CD4-positive, alpha-beta T cell (primary cell): ENCODE measurements at regions not wholly inside any gene's neighbourhood (a gene's known extent, or its start where the extent isn't known, plus 50 kb on each side); places are given as distances from the start of the nearest gene placed in this dataset.

Source experiments
- ATAC-seq: fragments of 200-7000 bp; cut with Tn5 transposase; one replicate; pipeline ENCODE4 v1.10.0; 2022; ENCODE audit warnings: mild to moderate bottlenecking; ENCODE audit not compliant: poor library complexity
- CTCF ChIA-PET: fragments of 350-600 bp; sonication (Branson Sonifier 250); formaldehyde crosslinking; loops from one replicate; lab custom pipeline; 2021; ENCODE audit warnings: antibody characterized with exemption, inconsistent platforms; lab: Charles Lee
- POLR2A ChIA-PET: fragments of 350-600 bp; sonication (Branson Sonifier 250); formaldehyde crosslinking; loops from one replicate; lab custom pipeline; 2021; ENCODE audit warnings: antibody characterized with exemption, inconsistent platforms; lab: Charles Lee
- DNase-seq, 14 experiments: peaks; one replicate each; pipeline ENCODE4 v3.0.0-alpha.2; 2013 to 2020; ENCODE audit warnings: mixed read lengths in 2 of 14
- H3K27ac ChIP-seq, 2 donors: one replicate each; pipeline versions ENCODE4 v1.5.1 to v1.7.0; 2013; ENCODE audit warnings: low read length in 2 of 2, low read depth in 1 of 2, mild to moderate bottlenecking in 1 of 2
- H3K27me3 ChIP-seq, 2 experiments: 1 replicate in 1 of 2; 2 replicates in 1 of 2; pipeline versions ENCODE4 v1.6.1 to v1.7.0; 2013; ENCODE audit warnings: low read length in 2 of 2, control low read depth in 1 of 2, mild to moderate bottlenecking in 1 of 2, moderate library complexity in 1 of 2; ENCODE audit not compliant: insufficient read depth in 2 of 2, control insufficient read depth in 1 of 2
- H3K36me3 ChIP-seq: one replicate; pipeline ENCODE4 v1.6.1; 2013; ENCODE audit warnings: low read length, control low read depth; ENCODE audit not compliant: insufficient read depth
- H3K4me1 ChIP-seq: one replicate; pipeline ENCODE4 v1.6.1; 2013; ENCODE audit warnings: low read length, control low read depth; ENCODE audit not compliant: insufficient read depth
- H3K4me3 ChIP-seq: one replicate; pipeline ENCODE4 v1.5.1; 2013; ENCODE audit warnings: mild to moderate bottlenecking, low read length, moderate library complexity
- H3K9me3 ChIP-seq, 2 experiments: 1 replicate in 1 of 2; 2 replicates in 1 of 2; pipeline versions ENCODE4 v1.6.1 to v1.7.0; 2013; ENCODE audit warnings: low read length in 2 of 2, mild to moderate bottlenecking in 2 of 2, control low read depth in 1 of 2, moderate library complexity in 1 of 2; ENCODE audit not compliant: control insufficient read depth in 1 of 2, insufficient read depth in 1 of 2
- H3K27ac Mint-ChIP-seq: one replicate; pipeline ENCODE4 v1.8.0; 2020; ENCODE audit warnings: mixed read lengths
- H3K27me3 Mint-ChIP-seq: one replicate; pipeline ENCODE4 v1.8.0; 2021; ENCODE audit warnings: mixed read lengths
- H3K36me3 Mint-ChIP-seq: one replicate; pipeline ENCODE4 v1.8.0; 2021; ENCODE audit warnings: low read depth, mixed read lengths
- H3K4me1 Mint-ChIP-seq: one replicate; pipeline ENCODE4 v1.8.0; 2021; ENCODE audit warnings: low read depth, mixed read lengths
- H3K4me3 Mint-ChIP-seq: one replicate; pipeline ENCODE4 v1.8.0; 2020; ENCODE audit warnings: mild to moderate bottlenecking, mixed read lengths
- H3K9me3 Mint-ChIP-seq: one replicate; pipeline ENCODE4 v1.8.0; 2020; ENCODE audit warnings: mixed read lengths
- CTCF ChIP-seq: fragments of 200-600 bp; IDR thresholded peaks from one replicate; pipeline ENCODE4 v1.8.0; 2022; ENCODE audit warnings: antibody characterized with exemption, mild to moderate bottlenecking
- intact Hi-C, 2 experiments: fragments of 100-400 bp; cut with DNase I in 1 of 2; cut with micrococcal nuclease in 1 of 2; formaldehyde crosslinking; loops; one replicate each; pipeline versions ENCODE4 v1.15.1 to v1.9.0; 2023 to 2025; cut with DNase I, micrococcal nuclease

GRCh38 chr4:72791054-72791453 lies 222.0 kb upstream of the ADAMTS3 start:
- Histone ChIP-seq H3K4me3 (no peak overlapping the region), H3K9me3 (no peaks in the 10 kb centered on the region), H3K27me3 (peaks cover 0 to 6% of the 10 kb centered on the region in 2 experiments), H3K36me3 (no peaks in the 10 kb centered on the region), H3K4me1 (no peaks in the 10 kb centered on the region), H3K27ac (no peak overlapping the region)
- peaks cover 3% of the 10 kb centered on the region for H3K9me3 Mint-ChIP-seq
- H3K4me1 Mint-ChIP-seq, result no peaks in the 10 kb centered on the region
- H3K36me3 Mint-ChIP-seq, result no peaks in the 10 kb centered on the region
- no peak overlapping the region for H3K27ac Mint-ChIP-seq
- POLR2A ChIA-PET, result no interaction called here
- intact Hi-C loops, result no loop called here
- DNase-seq (no peak), ATAC-seq (no peak)
- H3K27me3 Mint-ChIP-seq, result peaks cover 18% of the 10 kb centered on the region
- no peak overlapping the region for H3K4me3 Mint-ChIP-seq
- TF ChIP-seq CTCF, result no peak
- CTCF ChIA-PET, result no interaction called here

DNA sequence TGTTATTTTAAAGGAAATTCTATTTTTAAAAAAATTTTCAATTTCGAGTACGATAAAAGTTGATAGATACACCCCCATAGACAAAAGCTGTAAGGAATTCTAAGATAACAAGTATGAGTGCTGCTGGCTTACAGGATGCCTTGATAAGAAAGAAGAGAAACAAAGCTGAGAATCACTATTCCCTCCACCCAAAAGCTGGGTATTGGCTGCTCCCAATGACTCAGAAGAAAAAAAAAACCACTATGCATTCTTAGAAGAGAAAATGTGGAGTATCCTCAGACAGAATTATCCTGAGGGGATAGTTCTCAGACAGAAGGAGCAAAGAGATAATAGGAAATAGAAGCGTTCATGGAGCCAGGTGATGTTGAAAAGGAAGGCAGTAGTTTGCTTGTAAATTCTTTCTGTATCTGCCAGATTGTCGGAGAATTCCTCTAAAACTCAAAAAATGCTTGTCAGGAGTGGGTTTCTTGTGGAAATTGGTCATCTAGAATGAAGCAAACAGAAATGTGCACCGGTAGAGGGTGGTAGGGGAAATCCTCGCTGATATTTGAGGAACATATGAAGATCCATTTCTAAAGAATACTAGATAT lies 217.5 kb upstream of the ADAMTS3 start:
- no peak overlapping the region for H3K4me3 Mint-ChIP-seq
- no peak overlapping the region for H3K27ac ChIP-seq
- no peak overlapping the region for H3K27ac Mint-ChIP-seq
- peaks cover 25% of the 10 kb centered on the region for H3K27me3 Mint-ChIP-seq
- intact Hi-C loops, result no loop called here
- DNase-seq (no peak), ATAC-seq (no peak)
- H3K36me3 ChIP-seq, result no peaks in the 10 kb centered on the region
- no peaks in the 10 kb centered on the region for H3K9me3 ChIP-seq
- no peaks in the 10 kb centered on the region for H3K36me3 Mint-ChIP-seq
- no peaks in the 10 kb centered on the region for H3K9me3 Mint-ChIP-seq
- ChIA-PET POLR2A (no interaction called here), CTCF (no interaction called here)
- H3K4me3 ChIP-seq, result no peak overlapping the region
- H3K4me1 ChIP-seq, result no peaks in the 10 kb centered on the region
- H3K4me1 Mint-ChIP-seq, result no peaks in the 10 kb centered on the region
- TF ChIP-seq CTCF, result no peak
- H3K27me3 ChIP-seq, result peaks cover 0 to 6% of the 10 kb centered on the region in 2 experiments

- Mint-ChIP-seq H3K9me3 (peaks cover 2% of the 10 kb centered on the region), H3K36me3 (no peaks in the 10 kb centered on the region), H3K27ac (no peak overlapping the region), H3K4me1 (no peaks in the 10 kb centered on the region), H3K27me3 (peaks cover 7% of the 10 kb centered on the region), H3K4me3 (no peak overlapping the region)
- DNase-seq (no peak), ATAC-seq (no peak)
- Histone ChIP-seq H3K36me3 (no peaks in the 10 kb centered on the region), H3K27ac (no peak overlapping the region), H3K4me3 (no peak overlapping the region), H3K27me3 (no peaks in the 10 kb centered on the region), H3K4me1 (no peaks in the 10 kb centered on the region), H3K9me3 (peaks cover 0 to 9% of the 10 kb centered on the region in 2 experiments)
- intact Hi-C loops, result no loop called here
- POLR2A ChIA-PET, result no interaction called here
- CTCF ChIA-PET, result no interaction called here
- TF ChIP-seq CTCF, result no peak
Measured at GRCh38 chr4:72779241-72779640, 210.2 kb upstream of the ADAMTS3 start.
